ENCODE measurements at regions not wholly inside any gene's neighbourhood (a gene's known extent, or its start where the extent isn't known, plus 50 kb on each side); places are given as distances from the start of the nearest gene placed in this dataset.

GRCh38 chr3:63092515-63092914 lies 185.6 kb upstream of the SYNPR start:
- TF ChIP-seq CTCF (IDR thresholded peaks at IDR 0.05) (no peak), EZH2 (IDR thresholded peaks at IDR 0.05; ENCODE audit: borderline replicate concordance, insufficient read depth, low read depth, low read length, poor library complexity, severe bottlenecking) (no peak)
